ENCODE measurements at regions not wholly inside any gene's neighbourhood (a gene's known extent, or its start where the extent isn't known, plus 50 kb on each side); places are given as distances from the start of the nearest gene placed in this dataset.

- no peak for TF ChIP-seq REST (IDR thresholded peaks at IDR 0.05; ENCODE audit: borderline replicate concordance)
- TF ChIP-seq REST (CRISPR knock-in tag; IDR thresholded peaks at IDR 0.05; ENCODE audit: low read depth): 0 out of 2 replicates have a peak, but pooled peaks have one; percentile 32
- TF ChIP-seq SRSF3 (IDR thresholded peaks at IDR 0.05; ENCODE audit: insufficient read depth, low read length): no peak
- TF ChIP-seq, protein P1, sequence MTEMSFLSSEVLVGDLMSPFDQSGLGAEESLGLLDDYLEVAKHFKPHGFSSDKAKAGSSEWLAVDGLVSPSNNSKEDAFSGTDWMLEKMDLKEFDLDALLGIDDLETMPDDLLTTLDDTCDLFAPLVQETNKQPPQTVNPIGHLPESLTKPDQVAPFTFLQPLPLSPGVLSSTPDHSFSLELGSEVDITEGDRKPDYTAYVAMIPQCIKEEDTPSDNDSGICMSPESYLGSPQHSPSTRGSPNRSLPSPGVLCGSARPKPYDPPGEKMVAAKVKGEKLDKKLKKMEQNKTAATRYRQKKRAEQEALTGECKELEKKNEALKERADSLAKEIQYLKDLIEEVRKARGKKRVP (CRISPR knock-in tag; IDR thresholded peaks at IDR 0.05): no peak
- no peak for TF ChIP-seq ZFP36 (IDR thresholded peaks at IDR 0.05; ENCODE audit: low read depth, low read length, partially characterized antibody)
- no peak for TF ChIP-seq NCOA4 (IDR thresholded peaks at IDR 0.05; ENCODE audit: partially characterized antibody)
- TF ChIP-seq KAT7 (CRISPR knock-in tag; IDR thresholded peaks at IDR 0.05; ENCODE audit: borderline replicate concordance): no peak
- TF ChIP-seq PHB2 (IDR thresholded peaks at IDR 0.05; ENCODE audit: low read depth): no peak
- no peak for TF ChIP-seq MEF2A (IDR thresholded peaks at IDR 0.05; ENCODE audit: control insufficient read depth, low read depth, low read length)
- TF ChIP-seq ZNF785 (CRISPR knock-in tag; IDR thresholded peaks at IDR 0.05): no peak
- TF ChIP-seq MYBL2 (IDR thresholded peaks at IDR 0.05; ENCODE audit: low read depth): no peak
- TF ChIP-seq MYBL2 (CRISPR knock-in tag; IDR thresholded peaks at IDR 0.05; ENCODE audit: borderline replicate concordance): no peak
- no peak for TF ChIP-seq RBM25 (IDR thresholded peaks at IDR 0.05; ENCODE audit: low read depth, low read length, severe bottlenecking)
- no peak for TF ChIP-seq ZNF197 (CRISPR knock-in tag; IDR thresholded peaks at IDR 0.05; ENCODE audit: low read depth)
- no peak for TF ChIP-seq CBX2 (IDR thresholded peaks at IDR 0.05; ENCODE audit: insufficient read depth, low read length, poor library complexity, severe bottlenecking)
- TF ChIP-seq PTTG1 (tag; IDR thresholded peaks at IDR 0.05; ENCODE audit: low read depth): no peak
- no peak for TF ChIP-seq ELF1 (tag; IDR thresholded peaks at IDR 0.05)
- TF ChIP-seq GATA2 (CRISPR knock-in tag; IDR thresholded peaks at IDR 0.05): no peak
- no peak for TF ChIP-seq ZFPM2 (CRISPR knock-in tag; IDR thresholded peaks at IDR 0.05)
- TF ChIP-seq, protein P2, sequence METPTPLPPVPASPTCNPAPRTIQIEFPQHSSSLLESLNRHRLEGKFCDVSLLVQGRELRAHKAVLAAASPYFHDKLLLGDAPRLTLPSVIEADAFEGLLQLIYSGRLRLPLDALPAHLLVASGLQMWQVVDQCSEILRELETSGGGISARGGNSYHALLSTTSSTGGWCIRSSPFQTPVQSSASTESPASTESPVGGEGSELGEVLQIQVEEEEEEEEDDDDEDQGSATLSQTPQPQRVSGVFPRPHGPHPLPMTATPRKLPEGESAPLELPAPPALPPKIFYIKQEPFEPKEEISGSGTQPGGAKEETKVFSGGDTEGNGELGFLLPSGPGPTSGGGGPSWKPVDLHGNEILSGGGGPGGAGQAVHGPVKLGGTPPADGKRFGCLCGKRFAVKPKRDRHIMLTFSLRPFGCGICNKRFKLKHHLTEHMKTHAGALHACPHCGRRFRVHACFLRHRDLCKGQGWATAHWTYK (CRISPR knock-in tag; IDR thresholded peaks at IDR 0.05): 0 out of 2 replicates have a peak, but pooled peaks have one; percentile 23
These were observed 66.5 kb upstream of the PRKACB start (continued) for GRCh38 chr1:84077476-84078107.

Measured in K562 (cell line).